Sciatic nerve (tissue), 2 donors: ENCODE measurements at regions not wholly inside any gene's neighbourhood (a gene's known extent, or its start where the extent isn't known, plus 50 kb on each side); places are given as distances from the start of the nearest gene placed in this dataset.
A peak's percentile ranks its signal among the peaks of the same experiment; 100 is the strongest.

Experiments used
- ATAC-seq: fragments of 200-7000 bp; cut with Tn5 transposase; one replicate; pipeline ENCODE4 v1.9.1; 2020; ENCODE audit warnings: mild to moderate bottlenecking, moderate library complexity
- DNase-seq: peaks from one replicate; pipeline ENCODE4 v3.0.0-alpha.2; 2020; ENCODE audit warnings: low spot score
- intact Hi-C: fragments of 100-400 bp; cut with DNase I; formaldehyde crosslinking; loops from one replicate; pipeline ENCODE4 v1.14.2; 2022
- donor health status: DM: no; HTN: no; CAD: no.
- donor health status: DM: no; HTN: no; CAD: no.

DNA sequence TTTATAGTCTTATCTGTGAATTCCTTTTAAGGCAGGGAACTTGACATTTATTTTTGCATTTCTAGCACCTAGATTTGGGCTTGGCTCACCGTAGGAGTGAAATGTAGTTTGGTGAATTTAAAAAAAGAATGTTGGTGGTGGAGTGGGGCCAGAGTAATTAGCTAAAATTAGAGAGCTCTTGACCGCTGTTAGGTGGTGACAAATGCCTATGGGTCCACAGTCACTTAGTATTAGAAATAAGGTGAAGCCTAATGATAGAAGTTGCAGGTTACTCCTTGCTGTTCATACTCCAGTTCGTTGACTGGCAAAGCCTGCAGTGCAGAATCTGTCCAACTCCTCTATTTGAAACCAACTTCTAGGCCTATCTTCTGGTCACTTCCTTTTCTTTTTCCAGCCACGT lies 318.8 kb upstream of the NRIP1 start:
- DNase-seq (no peak), ATAC-seq (no peak)
- intact Hi-C loops, result no loop called here

DNA sequence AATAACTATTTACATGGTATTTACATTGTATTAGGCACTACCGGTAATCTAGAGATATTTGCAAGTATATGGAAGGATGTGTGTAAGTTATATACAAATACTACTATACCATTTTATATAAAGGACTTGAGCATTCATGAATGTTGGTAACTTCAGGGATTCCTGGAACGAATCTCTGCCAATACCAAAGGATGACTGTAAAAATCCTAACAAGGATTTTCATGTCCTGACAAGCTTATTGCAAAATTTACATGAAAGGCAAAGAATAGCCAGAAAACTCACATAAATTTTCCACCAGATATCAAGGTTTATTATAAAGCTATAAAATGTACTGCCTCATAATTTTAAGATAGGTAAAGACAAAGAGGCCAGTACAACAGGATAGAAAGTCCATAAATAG lies 325.2 kb upstream of the NRIP1 start:
- ATAC-seq (no peak), DNase-seq (no peak)
- intact Hi-C loops, result no loop called here

DNA sequence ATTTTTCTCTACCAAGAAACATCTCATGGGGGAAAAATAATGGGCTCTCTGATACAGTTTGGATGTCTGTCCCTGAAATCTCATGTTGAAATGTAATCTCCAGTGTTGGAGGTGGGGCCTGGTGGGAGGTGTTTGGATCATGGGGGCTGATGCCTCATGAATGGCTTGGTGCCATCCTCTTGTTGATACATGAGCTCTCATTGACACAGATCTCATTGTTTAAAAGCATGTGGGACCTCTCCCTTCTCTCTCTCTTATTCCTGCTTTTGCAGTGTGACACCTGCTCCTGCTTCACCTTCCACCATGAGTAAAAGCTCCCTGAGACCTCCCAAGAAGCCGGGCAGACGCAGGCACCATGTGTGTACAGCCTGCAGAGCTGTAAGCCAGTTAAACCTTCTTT lies 332.5 kb upstream of the NRIP1 start:
- ATAC-seq (no peak), DNase-seq (no peak)
- intact Hi-C loops, result no loop called here

DNA sequence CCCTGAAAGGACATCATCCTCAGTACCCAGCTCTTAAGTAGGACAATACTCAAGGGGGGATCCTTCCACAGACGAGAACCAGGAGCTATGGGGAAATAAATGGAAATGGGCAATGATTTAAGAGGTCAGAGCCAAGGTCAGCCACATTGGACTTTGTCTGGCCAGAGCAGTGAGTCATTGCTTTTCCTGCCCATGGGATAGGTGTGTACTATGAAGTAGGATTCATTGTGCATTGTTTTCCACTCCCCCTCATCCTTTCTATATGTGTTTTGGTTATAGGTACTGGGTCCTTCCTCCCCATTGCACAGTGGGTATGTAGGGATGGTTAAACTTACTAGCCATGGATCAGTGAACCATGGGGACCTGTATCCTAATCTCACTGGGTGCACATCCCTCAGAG lies 328.9 kb upstream of the USP25 start:
- intact Hi-C loops, result no loop called here
- DNase-seq (no peak), ATAC-seq (no peak)

DNA sequence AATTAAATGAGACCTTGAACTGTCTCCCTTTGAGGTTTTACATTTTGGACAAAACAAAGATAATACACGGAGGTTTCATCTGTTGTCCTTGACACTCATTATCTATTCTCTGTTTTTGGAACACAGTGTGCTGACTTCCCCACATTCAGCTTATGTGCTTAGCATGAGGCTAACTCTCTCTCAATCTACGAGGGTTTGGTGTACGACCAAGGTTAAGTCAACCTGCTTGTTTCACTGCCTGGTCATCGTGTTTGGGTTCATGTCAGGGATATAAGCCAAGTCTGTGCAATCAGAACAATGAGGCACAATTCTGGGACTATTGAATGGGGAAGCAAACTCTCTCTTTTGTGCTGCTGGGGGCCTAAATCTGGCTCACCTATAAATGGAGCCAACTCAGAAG lies 328.5 kb upstream of the USP25 start:
- ATAC-seq, result no peak
- no peak for DNase-seq
- intact Hi-C loops, result no loop called here

DNA sequence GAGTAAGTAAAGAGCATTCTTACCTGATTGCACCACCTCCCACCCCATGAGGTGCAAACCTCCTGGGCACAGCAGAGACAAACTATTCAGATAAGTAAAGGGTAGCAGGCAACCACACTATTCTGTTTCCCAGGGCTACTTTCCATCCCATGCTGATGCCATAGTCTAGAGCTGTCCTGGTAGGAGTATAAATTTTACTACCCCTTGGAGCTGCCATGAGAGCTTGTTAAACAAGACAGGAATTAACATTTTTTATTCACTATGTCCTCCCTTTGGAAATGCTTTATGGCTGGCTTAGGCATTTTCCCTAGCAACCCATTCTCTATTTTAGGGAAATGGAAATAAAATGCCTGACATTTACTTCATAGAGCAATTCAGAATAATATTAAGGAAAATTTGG lies 324.6 kb upstream of the USP25 start:
- ATAC-seq (no peak), DNase-seq (no peak)
- intact Hi-C loops, result no loop called here

DNA sequence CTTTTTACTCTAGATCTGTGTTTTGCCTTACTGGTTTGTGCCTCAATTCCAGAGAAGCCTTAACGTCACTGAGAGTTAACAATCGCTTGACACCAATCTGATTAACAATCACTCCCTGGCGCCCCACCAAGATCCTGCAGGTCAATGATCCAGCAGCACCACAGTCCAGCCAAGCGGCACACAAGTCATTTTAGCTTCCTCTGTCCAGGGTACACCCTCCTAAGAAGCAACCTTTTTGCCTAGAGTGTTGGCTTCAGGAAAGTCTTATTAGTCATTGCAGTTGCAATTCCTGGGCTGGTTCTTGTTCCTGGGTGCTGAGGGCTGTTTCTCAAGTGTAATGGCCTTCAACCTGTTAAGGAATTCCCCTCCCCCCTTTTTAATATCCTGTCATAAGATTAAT lies 323.0 kb upstream of the USP25 start:
- no peak for DNase-seq
- intact Hi-C loops, result no loop called here
- ATAC-seq, result no peak

DNA sequence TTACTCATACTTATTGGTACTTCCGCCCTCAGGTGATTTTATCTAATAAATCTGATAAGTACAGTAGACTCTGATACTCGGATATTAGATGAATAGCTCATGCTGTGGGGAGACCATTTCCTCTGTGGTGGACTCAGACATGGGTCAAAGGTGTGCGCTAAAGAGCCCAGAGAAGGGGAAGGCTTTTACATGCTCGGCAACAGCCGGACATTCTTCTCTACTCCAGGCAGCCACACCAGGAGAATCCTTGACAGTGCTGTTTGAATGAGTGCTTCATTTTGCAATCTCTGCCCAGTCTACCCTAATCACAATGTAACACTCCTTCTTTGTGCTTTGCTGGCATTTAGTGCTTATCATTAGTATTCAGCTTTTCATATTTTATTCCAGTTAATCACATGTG lies 322.2 kb upstream of the USP25 start:
- DNase-seq (no peak), ATAC-seq (no peak)
- intact Hi-C loops, result no loop called here

DNA sequence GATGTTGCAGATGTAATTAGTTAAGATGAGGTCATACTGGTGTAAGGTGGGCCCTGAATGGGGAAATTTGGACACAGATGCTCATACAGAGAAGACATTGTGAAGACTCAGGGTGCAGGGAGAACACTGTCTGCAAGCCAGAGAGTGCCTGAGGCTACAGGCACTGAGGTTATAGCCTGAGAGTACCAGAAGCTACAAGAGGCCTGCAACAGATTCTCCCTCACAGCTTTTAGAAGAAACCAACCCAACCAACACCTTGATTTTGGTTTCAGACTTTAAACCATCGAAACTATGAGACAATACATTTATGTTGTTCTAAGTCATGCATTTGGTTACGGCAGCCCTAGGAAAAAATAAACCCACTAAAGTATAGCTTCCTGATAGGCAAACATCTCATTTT lies 321.7 kb upstream of the USP25 start:
- DNase-seq, result no peak
- intact Hi-C loops, result no loop called here
- ATAC-seq, result no peak

DNA sequence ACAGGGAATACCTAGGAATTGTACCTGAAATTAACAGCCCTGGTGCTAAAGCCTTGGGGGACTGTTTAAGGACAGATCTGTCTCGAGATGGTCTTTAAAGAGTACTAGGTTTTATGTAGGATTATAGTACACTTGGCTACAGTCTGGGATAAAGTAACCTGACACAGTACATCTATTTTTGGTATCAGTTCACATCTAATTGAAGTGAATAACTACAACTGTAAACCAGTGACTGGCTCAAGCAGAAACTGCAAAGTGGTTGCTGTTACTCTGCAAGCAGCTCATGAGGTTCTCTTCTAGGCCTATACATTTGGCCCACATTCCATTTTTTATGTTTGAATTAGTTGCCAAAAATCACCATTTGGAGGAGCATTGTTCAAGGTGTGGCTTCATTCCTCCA lies 320.8 kb upstream of the USP25 start:
- intact Hi-C loops, result no loop called here
- ATAC-seq (no peak), DNase-seq (no peak)

DNA sequence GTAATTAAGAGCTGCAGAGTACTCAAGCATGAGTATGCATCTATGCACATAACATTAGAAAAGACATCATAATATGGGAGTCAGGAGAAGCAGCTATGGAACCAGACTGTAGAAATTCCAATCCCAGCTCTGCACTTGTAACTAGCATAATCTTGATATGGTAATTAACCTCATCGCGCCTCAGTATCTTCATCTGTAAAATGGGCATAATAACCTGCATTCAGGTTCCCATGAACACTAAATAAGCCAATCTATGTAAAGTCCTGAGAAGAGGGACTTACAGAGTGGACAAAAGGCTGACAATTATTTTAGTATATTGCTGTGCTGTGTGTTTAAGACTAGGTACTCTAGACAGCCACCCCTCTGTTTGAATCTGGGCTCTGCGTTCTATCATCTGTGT lies 318.9 kb upstream of the USP25 start:
- DNase-seq (no peak), ATAC-seq (no peak)
- intact Hi-C loops, result no loop called here

DNA sequence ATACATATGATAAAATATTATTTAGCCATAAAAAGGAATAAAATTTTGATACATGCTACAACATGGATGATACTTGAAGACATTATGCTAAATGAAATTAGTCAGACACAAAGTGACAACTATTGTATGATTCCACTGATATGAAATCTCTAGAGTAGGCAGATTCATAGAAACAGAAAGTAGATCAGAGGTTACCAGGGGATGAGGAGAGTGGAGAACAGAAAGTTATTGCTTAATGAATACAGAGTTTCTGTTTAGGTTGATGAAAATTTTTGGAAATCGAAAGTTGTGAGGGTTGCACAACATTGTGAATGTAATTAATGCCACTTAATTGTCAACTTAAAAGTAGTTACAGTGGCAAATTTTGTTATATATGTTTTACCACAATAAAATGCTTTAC lies 315.7 kb upstream of the USP25 start:
- no peak for ATAC-seq
- intact Hi-C loops, result no loop called here
- no peak for DNase-seq

DNA sequence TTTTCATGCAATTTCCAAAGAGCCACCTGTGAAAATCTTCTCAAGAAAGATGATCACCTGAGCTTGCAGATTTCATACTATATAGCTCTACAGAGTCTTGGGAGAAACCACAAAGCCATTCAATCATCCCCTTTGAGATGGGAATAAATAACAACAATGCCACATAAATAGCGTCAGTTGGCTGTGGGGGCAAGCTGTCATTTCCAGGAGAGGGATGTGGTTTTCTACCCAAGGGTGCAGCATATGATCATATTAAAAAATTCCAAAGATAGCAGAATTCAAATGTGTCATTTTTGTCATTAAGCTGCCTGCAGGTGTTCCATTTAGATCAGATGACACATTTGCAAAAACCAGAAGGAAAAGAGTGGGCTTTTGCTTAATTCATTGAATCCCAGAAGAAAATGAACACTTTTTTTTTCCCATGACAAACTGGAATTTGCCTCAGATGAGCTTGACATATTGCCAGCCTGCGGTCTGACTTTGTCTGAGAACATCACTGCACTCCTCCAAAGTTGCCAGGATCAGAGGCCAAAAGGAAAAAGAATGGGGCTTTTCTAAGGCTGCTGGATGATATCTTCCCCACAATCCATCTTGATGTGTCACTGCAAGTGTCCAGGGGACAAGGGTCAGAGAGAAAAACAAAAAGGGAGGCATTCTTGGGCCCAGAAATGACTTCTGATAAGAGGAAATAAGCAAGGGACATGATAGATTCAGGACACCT lies 314.1 kb upstream of the USP25 start:
- peak; percentile 62 for DNase-seq
- ATAC-seq, result peak; percentile 49
- intact Hi-C loops, result no loop called here

DNA sequence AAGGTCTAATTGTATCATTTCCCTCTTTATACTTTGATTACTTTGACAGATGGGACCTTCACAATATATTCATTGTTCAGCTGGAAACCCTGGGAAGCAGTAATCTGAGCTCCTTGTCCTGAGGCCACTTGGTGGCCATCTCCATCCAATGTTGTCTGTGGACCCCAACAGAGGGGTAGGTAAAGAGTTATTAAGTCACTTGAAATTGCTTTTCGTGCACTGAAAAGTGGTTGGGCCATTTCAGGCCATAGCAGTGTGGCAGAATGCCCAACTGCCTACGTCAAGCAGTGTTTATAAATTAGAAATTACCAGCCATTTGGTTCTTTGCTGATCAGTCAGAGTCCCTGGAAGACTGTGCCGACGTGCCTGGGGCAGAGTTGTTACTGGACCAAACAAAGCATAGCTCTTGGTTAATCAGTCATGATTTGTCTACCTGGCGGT lies 308.3 kb upstream of the USP25 start:
- intact Hi-C loops, result no loop called here
- ATAC-seq (no peak), DNase-seq (no peak)

DNA sequence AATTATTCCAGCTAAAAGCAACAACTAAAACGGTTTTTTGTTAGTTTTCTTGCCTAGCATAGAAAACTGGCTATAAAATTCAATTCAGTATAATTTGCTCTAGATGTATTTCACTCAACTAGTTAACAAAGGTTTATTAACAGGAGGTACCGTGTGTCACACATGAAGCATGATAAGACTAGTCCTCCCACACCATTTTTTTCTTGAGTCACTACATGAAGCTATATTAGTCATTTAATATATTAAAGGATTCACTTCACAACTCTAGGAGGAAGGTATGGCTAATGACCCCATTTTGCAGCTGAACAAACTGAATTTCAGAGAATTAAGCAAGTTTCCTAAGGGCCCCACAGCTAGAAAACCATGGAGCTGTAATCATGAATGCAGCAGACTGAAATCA lies 307.8 kb upstream of the USP25 start:
- DNase-seq (no peak), ATAC-seq (no peak)
- intact Hi-C loops, result no loop called here

DNA sequence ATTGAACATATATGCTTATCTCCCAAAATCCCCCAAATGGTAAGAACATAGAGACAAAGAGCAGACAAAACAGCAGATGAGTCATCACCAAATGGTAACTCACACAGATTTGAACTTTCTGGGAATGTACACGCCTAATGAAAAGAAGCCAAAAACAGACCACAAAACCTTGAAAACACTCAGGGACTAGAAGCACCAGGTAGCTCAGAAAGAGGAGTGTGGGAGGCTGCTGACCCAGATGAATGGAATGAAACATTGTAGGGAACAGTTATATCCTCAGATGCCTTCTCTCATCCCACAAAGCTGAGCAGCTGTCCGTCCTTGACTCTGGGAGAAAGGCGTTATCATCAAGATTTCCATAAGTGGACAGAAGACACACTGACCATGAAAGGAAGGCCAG lies 307.0 kb upstream of the USP25 start:
- intact Hi-C loops, result no loop called here
- DNase-seq (no peak), ATAC-seq (no peak)

DNA sequence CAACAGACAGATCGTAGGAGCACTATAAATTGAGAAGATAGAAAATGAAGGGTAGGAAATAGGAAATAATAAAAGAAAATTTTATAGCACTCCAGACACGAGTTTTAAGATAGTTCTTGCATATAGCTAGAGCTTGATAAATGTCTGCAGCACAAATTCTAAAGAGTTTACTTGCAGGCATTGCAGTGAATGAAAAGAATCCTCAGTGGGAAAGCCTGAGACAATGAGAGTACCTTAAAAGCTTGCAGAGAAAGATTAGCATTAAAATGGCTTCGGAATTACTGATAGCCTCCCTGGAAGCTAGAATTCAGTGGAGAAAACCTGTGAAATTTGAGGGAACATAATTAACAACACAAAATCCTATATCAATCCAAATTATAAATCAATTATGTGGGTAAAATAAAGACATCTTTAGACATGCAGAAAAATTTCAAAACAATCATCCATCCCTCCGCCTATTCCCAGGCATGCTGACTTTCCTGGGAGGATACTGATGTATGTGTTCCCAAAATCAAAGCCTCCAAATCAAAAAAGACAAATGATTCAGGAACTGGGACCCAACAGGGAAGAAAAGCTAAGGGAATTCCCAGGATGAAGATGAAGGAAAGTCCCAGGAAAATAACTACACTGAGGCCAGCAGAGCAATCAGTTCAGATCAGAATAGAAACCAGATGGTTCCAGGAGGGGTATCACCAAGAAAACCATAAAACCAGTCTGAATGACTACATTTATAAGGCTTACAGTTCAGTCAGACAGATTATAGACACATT lies 305.9 kb upstream of the USP25 start:
- ATAC-seq (no peak), DNase-seq (no peak)
- intact Hi-C loops, result no loop called here

DNA sequence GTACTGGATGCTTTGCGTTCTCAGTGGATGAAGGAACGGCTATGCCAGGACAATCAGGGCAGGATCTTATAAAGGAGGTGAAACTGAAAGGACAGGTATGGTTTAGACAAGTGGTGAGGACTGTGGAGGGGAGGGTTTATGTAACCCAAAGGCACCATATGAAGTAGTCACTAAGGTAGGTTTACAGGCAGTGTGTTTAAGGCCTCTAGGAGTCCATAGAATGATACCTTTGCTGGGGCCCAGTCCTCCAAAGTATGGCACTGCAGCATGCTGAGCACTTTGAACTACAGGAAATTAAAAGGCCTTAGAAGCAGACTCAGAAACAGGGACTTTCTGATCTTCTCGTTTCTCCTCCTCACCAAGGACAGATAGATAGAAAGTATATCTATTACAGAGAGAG lies 304.7 kb upstream of the USP25 start:
- intact Hi-C loops, result no loop called here
- DNase-seq, result no peak
- no peak for ATAC-seq

DNA sequence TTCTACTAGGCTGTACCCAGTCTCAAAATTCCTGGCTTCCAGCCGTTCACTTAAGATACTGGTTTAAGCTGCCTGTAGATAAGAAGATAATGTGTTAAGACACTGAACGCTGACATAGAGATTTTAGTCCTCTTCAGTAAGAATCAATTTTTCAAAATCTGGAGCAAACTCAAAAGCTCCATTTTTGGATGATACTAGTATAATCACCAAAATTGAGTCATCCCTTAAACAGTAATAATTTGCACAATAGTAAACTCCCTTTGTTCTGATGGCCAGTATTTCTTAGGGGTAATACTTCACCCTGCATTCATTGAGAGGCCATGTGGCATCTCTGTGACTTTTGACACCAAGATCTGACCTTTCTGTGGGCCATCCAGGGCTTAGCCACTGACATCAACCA lies 299.8 kb upstream of the USP25 start:
- DNase-seq (no peak), ATAC-seq (peak; percentile 71)
- intact Hi-C loops, result no loop called here

DNA sequence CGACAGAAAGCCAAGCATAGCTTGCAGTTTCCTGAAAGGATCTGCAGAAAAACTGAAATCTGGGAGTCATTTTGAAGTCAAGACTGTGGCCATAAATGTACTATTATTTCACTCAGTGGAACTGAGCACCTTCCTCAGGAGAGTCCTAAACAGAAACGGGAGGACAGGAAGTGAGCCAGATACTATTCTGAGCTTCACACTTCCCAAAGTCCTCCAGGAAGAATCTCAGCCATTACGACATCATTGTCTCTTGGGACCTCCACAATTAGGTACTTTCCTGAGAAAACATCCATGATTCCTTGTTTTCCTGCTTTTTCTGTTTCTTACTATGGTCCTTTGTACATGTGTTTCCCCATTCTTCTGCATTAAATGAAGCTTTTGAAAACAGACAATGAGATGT lies 299.2 kb upstream of the USP25 start:
- intact Hi-C loops, result no loop called here
- ATAC-seq (peak; percentile 94), DNase-seq (no peak)

DNA sequence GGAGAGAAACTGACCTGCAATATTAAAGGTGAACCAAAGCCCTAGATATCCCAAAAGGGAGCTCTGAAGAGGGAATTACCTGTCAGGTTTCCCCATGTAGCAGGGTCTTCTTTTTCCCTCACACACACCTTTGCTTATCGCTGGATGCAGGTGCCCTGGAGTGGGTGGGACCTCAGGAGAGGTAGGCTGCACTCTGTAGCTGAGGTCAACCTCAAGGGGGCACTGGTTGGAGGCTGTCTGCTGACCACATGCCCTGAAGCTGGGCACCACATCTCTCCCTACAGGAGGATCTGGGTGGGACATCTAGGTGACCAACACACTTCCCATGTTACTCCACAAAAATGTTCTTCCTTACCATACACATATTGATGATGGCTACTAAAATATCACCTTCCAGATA lies 298.7 kb upstream of the USP25 start:
- peak; percentile 16 for ATAC-seq
- intact Hi-C loops, result no loop called here
- DNase-seq, result no peak
